Head of caudate nucleus (tissue), 42 donors: ENCODE measurements at regions not wholly inside any gene's neighbourhood (a gene's known extent, or its start where the extent isn't known, plus 50 kb on each side); places are given as distances from the start of the nearest gene placed in this dataset.

ENCODE experiments used
- DNase-seq, 42 donors: peaks; one replicate each; pipeline versions ENCODE4 v3.0.0 to v3.0.0-alpha.2; 2020 to 2021; ENCODE audit warnings: mixed read lengths in 7 of 42
- intact Hi-C: fragments of 100-400 bp; cut with DNase I; formaldehyde crosslinking; loops from one replicate; pipeline ENCODE4 v1.15.0; 2022

DNA sequence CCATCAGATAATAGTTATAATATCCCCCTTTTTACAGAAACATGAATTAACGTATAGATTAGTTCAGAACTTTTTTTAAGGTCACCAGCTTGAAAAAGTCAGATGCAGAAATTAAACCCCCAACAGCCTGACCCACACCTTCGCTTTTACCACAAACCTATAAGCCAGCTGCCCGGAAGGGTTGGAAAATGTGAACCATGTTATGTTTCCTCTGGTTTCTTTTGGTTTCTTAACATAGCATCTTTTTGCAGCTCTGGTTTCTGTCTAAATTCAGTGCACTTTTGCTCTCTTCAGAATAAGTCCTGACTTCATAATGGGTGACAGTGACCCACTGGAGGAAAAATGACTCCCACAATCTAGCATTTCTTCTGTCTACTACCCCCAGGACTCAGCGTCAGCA, 381.7 kb upstream of the DDX18 start:
- DNase-seq: no peak
- intact Hi-C loops: no loop called here

- intact Hi-C loops: no loop called here
- no peak for DNase-seq
Measured at GRCh38 chr2:117436697-117437096, 377.8 kb upstream of the DDX18 start.

DNA sequence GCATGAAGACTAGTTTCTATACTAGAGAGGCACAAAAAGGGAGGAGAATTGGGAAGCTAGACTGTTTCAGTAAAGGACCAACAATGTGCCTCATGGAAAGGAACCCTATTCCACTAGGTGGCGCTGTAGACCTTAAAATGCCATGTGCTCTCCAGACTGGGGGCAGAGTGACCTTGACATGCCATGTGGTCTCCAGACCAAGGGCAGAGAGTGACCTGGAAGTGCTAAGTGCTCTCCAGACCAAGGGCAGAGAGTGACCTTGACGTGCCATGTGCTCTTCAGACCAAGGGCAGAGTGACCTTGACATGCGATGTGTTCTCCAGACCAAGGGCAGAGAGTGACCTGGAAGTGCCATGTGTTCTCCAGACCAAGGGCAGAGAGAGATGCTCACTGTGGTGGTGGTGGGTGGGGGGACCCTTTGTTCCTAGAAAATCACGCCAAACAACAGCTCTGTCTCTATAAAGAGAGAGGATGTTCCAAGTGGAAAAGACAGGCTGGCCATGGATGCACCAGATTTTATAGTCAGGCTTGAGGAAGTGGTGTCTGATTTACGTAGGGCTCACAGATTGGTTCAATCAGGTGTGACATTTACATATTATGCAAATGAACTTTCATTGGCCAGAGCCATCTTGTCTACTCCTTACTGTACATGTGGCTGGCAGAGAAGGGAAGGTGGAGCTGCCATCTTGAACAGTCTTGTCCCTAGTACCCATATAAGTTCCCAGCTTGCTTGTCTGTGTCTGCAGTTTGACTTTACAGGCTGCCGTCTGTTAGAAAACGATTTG, 344.0 kb upstream of the DDX18 start:
- intact Hi-C loops: no loop called here

DNA sequence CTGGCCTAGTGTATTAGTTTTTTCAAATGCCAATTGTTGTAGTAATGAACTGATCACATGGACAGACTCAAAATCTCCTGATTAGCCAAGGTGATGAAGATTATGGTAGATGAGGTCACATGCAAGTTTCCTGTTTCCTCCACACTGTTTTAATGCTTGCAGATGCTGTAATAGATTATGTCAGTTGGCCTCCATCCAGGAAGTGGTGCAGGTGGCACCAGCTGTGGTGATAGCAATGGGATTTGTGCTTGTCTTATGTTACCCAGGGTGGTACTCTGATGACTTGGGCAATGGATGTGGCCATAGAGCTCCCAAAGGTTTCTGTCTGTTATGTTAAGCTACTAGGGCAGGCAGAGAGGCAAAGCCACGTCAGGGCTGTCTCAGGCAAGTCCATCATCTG, 332.9 kb upstream of the DDX18 start:
- intact Hi-C loops: no loop called here
- no peak for DNase-seq

More for the DNA sequence above, 344.0 kb upstream of the DDX18 start:
- DNase-seq: peak in 35 of 42 donors; percentile 4 to 74 (median 39)

- peak in 3 of 42 donors; percentile 17 to 38 (median 21) for DNase-seq
- intact Hi-C loops: no loop called here
Measured at GRCh38 chr2:117485588-117485987, 328.9 kb upstream of the DDX18 start.

DNA sequence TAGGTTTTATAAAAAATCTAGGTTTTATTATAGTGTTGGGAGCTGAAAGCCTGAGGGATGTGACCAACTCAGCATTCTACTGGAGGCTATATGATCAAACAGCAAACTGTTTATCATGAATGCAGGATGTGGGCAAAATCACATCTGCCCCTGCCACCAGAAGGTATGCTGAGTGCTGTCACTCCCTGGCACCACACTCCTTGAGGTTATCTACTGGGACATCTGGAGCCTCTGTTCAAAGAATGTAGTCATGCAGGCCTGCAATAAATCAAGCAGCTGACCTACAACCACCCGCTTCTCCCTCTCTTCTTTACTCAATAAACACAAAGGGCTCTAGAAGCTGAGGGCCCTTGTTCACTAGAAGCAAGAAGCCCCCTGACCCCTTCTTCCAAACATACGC, 328.4 kb upstream of the DDX18 start:
- intact Hi-C loops: no loop called here
- DNase-seq: no peak

GRCh38 chr2:117492209-117492851, 322.2 kb upstream of the DDX18 start:
- no peak for DNase-seq
- intact Hi-C loops: no loop called here

DNA sequence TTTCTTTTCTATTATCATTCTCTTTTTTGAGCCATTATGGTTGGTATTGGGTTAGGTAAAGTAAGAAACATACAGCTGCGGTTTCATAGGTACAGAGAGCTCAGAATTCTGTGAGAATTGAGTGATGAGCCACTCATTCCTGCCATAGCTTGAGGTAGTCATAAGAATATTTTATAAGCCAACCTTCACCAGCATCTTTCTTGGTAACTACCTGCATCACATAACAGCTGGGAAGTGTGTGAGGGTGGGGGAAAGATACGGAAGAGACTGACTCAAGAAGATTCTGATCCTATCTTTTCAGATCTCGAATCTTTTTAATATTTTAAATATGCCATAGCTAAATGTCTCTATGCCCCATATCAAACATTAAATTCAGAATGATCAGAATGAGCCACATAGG, 313.8 kb upstream of the DDX18 start:
- DNase-seq: no peak
- intact Hi-C loops: no loop called here

DNA sequence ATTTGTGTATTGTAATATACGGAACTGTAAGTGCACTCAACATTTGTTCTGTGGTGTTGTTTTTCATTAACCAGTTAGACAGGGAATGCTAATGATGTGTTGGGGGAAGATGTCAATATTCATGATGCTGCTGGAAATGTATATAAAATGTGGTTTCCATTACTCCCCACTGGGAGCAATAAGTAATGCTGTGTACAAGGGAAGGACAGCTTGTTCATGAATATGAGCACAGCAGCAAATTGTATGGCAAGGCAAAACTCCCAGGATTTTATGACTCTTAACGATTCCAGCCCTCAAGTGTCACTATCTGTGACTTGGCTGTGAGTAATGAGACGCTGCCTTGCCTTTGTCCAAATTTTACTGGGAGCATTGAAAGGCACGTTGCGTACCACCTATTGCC, 312.4 kb upstream of the DDX18 start:
- no peak for DNase-seq
- intact Hi-C loops: no loop called here

DNA sequence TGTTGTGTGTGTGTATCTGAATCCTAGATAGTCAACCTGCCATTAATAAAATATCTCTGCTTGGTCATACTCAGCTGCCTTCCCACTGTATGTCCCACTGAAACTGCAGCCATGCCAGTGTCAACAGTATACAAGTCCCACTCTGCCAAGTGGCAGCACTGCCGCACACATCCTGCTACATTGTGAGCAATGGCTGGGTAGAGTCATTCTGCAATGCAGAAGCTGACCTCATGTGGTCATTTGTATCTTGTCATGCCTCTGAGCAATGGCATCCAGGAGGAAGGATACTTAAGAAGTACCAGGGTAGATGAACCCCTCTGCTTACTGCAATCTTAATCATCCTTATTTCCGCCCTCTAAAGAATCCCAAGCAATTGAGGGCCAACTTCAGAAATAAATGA, 302.2 kb upstream of the DDX18 start:
- intact Hi-C loops: no loop called here
- no peak for DNase-seq

GRCh38 chr2:117514371-117514770, 300.1 kb upstream of the DDX18 start:
- DNase-seq: no peak
- intact Hi-C loops: no loop called here

DNA sequence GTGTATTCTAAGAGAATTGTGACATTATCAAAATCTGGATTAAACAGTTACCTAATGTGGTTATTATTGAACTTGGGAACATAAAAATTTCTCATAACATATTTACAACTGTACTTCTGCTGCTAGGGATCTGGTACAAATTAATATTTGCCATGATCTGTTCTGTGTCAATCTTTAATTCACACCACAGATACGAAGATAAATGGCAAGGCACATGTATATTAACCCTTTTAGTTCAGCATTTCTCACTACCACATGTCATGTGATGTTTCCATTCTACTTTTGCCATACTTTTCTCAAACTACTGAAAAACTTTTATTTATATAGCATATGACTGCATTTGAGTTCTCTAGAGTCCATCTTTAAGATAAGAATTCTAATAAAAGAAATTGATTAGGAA, 295.3 kb upstream of the DDX18 start:
- intact Hi-C loops: no loop called here
- DNase-seq: no peak

GRCh38 chr2:117519721-117520120, 294.8 kb upstream of the DDX18 start:
- DNase-seq: no peak
- intact Hi-C loops: no loop called here

GRCh38 chr2:117523267-117523666, 291.2 kb upstream of the DDX18 start:
- intact Hi-C loops: no loop called here
- peak in 10 of 42 donors; percentile 5 to 40 (median 24) for DNase-seq

DNA sequence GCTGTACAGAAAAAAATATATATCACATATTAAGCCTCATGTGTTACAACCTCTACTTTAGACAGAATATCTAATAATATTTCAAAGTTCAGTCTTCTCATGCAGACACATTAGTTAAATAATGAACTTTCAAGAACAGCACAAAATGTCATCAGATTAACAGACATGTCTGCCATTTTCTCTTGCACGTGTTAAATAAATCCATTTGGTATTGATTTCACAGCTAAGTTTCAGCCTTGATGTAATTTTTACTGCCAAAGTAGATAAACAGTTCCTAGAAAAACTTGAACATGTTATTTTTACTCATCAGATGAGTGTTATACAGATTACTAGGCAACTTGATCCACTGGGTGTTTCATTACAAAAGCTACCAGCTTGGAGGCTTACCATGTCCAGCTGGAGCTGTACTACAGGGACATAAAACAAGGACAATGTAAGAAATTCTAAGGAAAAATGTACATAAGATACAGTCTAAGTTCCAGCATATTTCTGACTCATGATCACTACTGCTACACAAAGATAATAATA, 290.7 kb upstream of the DDX18 start:
- no peak for DNase-seq
- intact Hi-C loops: no loop called here

DNA sequence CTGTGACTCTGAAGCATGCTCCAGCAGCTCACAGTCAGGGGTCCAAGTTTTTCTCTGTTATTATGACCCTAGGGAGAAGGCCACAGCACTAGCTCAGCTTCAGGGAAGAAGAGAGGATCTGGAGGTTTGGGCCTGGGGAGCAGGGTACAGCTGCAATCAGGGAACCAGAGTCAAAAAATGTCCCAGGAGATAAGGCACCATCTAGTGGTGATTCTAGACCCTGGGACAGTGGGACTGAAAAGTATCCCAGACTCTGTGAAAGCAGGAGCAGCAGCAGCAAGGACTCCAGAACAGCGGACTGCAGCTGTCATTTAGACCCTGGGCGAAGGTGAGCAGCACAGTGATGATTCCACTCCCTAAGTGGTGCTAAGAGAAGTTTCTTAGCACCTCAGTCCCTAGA, 278.4 kb upstream of the DDX18 start:
- intact Hi-C loops: no loop called here
- DNase-seq: no peak

GRCh38 chr2:117537032-117537431, 277.5 kb upstream of the DDX18 start:
- intact Hi-C loops: no loop called here
- DNase-seq: no peak

- intact Hi-C loops: no loop called here
- no peak for DNase-seq
Measured at GRCh38 chr2:117551858-117552257, 262.6 kb upstream of the DDX18 start.

DNA sequence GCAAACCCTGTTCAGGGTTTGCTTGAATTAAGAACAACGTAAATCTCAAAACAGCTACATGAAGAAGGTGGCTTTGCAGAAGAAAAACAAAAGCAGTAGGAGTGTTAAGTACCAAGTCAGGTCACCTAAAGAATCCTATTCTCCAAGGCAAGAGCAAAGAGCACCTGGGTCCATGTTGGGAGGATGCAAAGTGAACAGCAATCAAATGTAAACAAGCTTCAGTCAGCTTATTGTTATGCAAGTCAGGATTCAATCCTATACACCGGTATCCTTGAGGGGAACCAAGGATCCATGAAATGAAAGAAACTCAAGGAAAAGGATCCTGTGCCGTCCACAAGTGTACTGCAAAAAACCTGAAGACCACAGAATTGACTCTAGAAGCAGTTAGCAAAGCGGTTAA, 261.0 kb upstream of the DDX18 start:
- intact Hi-C loops: no loop called here
- no peak for DNase-seq

DNA sequence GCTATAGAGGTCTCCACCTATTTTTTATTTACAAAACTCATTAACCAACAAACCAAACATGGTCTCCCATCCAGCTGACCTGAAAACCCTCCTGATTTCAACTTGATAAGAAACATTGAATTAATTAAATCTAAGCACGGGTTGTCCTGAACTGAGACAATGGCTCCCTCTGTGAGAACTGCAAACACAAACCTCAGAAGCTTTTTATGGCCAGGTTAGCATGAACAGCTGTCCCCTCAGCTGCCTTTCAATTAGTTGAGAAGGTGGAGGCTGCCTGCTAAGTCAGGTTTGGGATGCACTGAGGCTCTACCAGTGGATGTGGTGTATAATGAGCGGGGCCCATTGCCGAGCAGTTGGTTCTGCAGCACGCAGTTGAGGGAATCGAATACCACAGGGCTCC, 258.5 kb upstream of the DDX18 start:
- intact Hi-C loops: no loop called here
- DNase-seq: no peak

DNA sequence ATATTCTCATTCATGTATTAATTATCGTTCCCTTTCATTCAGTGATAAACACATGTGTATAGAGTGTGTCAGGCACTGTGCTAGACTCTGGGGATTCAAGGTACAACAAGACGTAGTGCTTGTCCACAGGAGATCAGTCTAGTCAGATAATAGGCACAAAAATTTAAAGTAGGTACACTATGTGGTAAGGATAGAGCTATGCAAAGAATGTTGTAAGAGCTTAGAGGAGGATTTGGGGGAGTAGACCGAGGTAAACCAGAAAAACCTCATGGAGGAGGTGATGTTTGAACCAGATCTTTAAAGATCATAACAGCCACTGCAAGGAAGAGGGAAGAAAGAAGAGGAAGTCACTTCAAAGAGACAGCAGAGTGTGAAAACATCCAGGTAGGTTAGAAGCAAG, 256.9 kb upstream of the DDX18 start:
- DNase-seq: no peak
- intact Hi-C loops: no loop called here
